WTC11 (cell line): ENCODE measurements at regions not wholly inside any gene's neighbourhood (a gene's known extent, or its start where the extent isn't known, plus 50 kb on each side); places are given as distances from the start of the nearest gene placed in this dataset.

Experiments
- ATAC-seq: fragments of 200-7000 bp; cut with Tn5 transposase; 2 replicates; pipeline ENCODE4 v1.10.0; 2021; ENCODE audit warnings: mild to moderate bottlenecking, moderate library complexity
- CTCF ChIA-PET: fragments of 300-600 bp; sonication (Branson Sonifier 250); formaldehyde crosslinking; loops from one replicate; lab custom pipeline; 2021; ENCODE audit warnings: antibody characterized with exemption; lab: Charles Lee
- POLR2A ChIA-PET: fragments of 350-600 bp; sonication (Branson Sonifier 250); formaldehyde crosslinking; loops from one replicate; lab custom pipeline; 2021; ENCODE audit warnings: antibody characterized with exemption; lab: Charles Lee
- DNase-seq: peaks from one replicate; pipeline ENCODE4 v3.0.0; 2021; ENCODE audit warnings: low spot score
- H3K27ac Mint-ChIP-seq: 2 replicates; pipeline ENCODE4 v1.8.0; 2021; ENCODE audit warnings: mixed read lengths
- H3K27me3 Mint-ChIP-seq: 2 replicates; pipeline ENCODE4 v1.8.0; 2021; ENCODE audit warnings: low read depth, mild to moderate bottlenecking, moderate library complexity, mixed read lengths
- H3K36me3 Mint-ChIP-seq: 2 replicates; pipeline ENCODE4 v1.8.0; 2021; ENCODE audit warnings: mixed read lengths
- H3K4me1 Mint-ChIP-seq: 2 replicates; pipeline ENCODE4 v1.8.0; 2022; ENCODE audit warnings: mixed read lengths
- H3K4me3 Mint-ChIP-seq: 2 replicates; pipeline ENCODE4 v1.8.0; 2021; ENCODE audit warnings: mild to moderate bottlenecking, moderate library complexity, mixed read lengths
- H3K9me3 Mint-ChIP-seq: 2 replicates; pipeline ENCODE4 v1.8.0; 2021; ENCODE audit warnings: mixed read lengths
- AR ChIP-seq: fragments of 250-450 bp; sonication (Bioruptor Pico); IDR thresholded peaks from 2 replicates; pipeline ENCODE4 v1.9.0; 2021; ENCODE audit warnings: mild to moderate bottlenecking
- E2F1 ChIP-seq: sonication (generic); formaldehyde crosslinking; IDR thresholded peaks from 2 replicates; pipeline ENCODE4 v1.8.0; 2022; ENCODE audit warnings: mild to moderate bottlenecking, missing genetic modification reagents
- IRF2 ChIP-seq: sonication (generic); formaldehyde crosslinking; IDR thresholded peaks from 2 replicates; pipeline ENCODE4 v1.8.0; 2022; ENCODE audit warnings: low read depth, missing genetic modification reagents, borderline replicate concordance
- PRRX2 ChIP-seq: fragments of 250-450 bp; sonication (Bioruptor Pico); IDR thresholded peaks from 2 replicates; pipeline ENCODE4 v1.8.0; 2021; ENCODE audit warnings: mild to moderate bottlenecking
- ZNF232 ChIP-seq: sonication (generic); formaldehyde crosslinking; IDR thresholded peaks from 2 replicates; pipeline ENCODE4 v1.8.0; 2022; ENCODE audit warnings: mild to moderate bottlenecking, missing genetic modification reagents
- ZNF425 ChIP-seq: fragments of 250-450 bp; sonication (Bioruptor Pico); conservative IDR thresholded peaks from 2 replicates; pipeline ENCODE4 v1.9.0; 2021; ENCODE audit warnings: mild to moderate bottlenecking
- ZNF671 ChIP-seq: fragments of 250-450 bp; sonication (Bioruptor Pico); IDR thresholded peaks from 2 replicates; pipeline ENCODE4 v1.8.0; 2021; ENCODE audit warnings: mild to moderate bottlenecking
- TF ChIP-seq, protein P1 (sequence below): sonication (generic); formaldehyde crosslinking; IDR thresholded peaks from 2 replicates; pipeline ENCODE4 v1.8.1; 2023; ENCODE audit warnings: mild to moderate bottlenecking, missing genetic modification reagents
- TF ChIP-seq, protein P2 (sequence below): sonication (generic); formaldehyde crosslinking; IDR thresholded peaks from 2 replicates; pipeline ENCODE4 v1.8.1; 2022; ENCODE audit warnings: mild to moderate bottlenecking, moderate library complexity, missing genetic modification reagents
- TF ChIP-seq, protein P3 (sequence below): sonication (generic); formaldehyde crosslinking; IDR thresholded peaks from 2 replicates; pipeline ENCODE4 v1.8.1; 2023; ENCODE audit warnings: mild to moderate bottlenecking, missing genetic modification reagents, moderate library complexity
- TF ChIP-seq, protein P4 (sequence below): sonication (generic); formaldehyde crosslinking; IDR thresholded peaks from 2 replicates; pipeline ENCODE4 v1.8.1; 2022; ENCODE audit warnings: missing genetic modification reagents, borderline replicate concordance

DNA sequence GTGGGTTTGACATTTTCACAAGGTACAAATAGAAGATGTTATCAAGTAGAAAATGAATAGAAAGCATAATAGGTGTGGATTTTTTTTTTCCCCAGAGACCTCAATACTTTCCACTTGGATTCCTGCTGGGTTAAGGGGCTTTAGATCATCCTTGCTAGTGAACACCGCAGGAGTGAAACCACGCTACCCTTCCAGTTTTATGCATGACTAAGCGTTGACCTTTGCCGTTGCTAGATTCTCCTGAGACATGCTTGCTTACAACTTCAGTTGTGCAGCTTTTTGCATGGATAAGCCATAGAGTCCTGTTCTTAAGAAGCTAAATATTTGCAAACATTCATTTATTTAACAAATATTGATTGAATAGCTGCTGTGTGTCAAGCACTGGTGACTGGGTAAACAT is 299.7 kb upstream of the LMCD1 start:
- TF ChIP-seq, protein P1, sequence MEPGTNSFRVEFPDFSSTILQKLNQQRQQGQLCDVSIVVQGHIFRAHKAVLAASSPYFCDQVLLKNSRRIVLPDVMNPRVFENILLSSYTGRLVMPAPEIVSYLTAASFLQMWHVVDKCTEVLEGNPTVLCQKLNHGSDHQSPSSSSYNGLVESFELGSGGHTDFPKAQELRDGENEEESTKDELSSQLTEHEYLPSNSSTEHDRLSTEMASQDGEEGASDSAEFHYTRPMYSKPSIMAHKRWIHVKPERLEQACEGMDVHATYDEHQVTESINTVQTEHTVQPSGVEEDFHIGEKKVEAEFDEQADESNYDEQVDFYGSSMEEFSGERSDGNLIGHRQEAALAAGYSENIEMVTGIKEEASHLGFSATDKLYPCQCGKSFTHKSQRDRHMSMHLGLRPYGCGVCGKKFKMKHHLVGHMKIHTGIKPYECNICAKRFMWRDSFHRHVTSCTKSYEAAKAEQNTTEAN (CRISPR knock-in tag): no peak
- TF ChIP-seq, protein P2, sequence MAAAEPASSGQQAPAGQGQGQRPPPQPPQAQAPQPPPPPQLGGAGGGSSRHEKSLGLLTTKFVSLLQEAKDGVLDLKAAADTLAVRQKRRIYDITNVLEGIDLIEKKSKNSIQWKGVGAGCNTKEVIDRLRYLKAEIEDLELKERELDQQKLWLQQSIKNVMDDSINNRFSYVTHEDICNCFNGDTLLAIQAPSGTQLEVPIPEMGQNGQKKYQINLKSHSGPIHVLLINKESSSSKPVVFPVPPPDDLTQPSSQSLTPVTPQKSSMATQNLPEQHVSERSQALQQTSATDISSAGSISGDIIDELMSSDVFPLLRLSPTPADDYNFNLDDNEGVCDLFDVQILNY (CRISPR knock-in tag): no peak
- TF ChIP-seq E2F1 (CRISPR knock-in tag) (no peak), ZNF671 (no peak)
- TF ChIP-seq, all 79 proteins: peak for 0
- no peak for DNase-seq
- no peaks in the 10 kb centered on the region for H3K36me3 Mint-ChIP-seq
- H3K27ac Mint-ChIP-seq: no peak overlapping the region
- ChIA-PET CTCF (no interaction called here), POLR2A (no interaction called here)
- no peaks in the 10 kb centered on the region for H3K27me3 Mint-ChIP-seq
- H3K4me1 Mint-ChIP-seq: peaks cover 13% of the 10 kb centered on the region
- no peak overlapping the region for H3K4me3 Mint-ChIP-seq
- no peak for ATAC-seq
- 0 out of 2 replicates have a peak, but pooled peaks cover 4% of the 10 kb centered on the region for H3K9me3 Mint-ChIP-seq

GRCh38 chr3:8204331-8204730 is 297.3 kb upstream of the LMCD1 start:
- Mint-ChIP-seq H3K4me1 (peaks cover 16% of the 10 kb centered on the region), H3K4me3 (no peak overlapping the region), H3K9me3 (peaks cover 15% of the 10 kb centered on the region), H3K27ac (no peak overlapping the region), H3K36me3 (no peaks in the 10 kb centered on the region), H3K27me3 (no peaks in the 10 kb centered on the region)
- TF ChIP-seq PRRX2 (CRISPR knock-in tag) (no peak), IRF2 (CRISPR knock-in tag) (no peak), ZNF232 (CRISPR knock-in tag) (no peak), ZNF425 (CRISPR knock-in tag) (no peak), AR (CRISPR knock-in tag) (no peak)
- TF ChIP-seq, protein P3, sequence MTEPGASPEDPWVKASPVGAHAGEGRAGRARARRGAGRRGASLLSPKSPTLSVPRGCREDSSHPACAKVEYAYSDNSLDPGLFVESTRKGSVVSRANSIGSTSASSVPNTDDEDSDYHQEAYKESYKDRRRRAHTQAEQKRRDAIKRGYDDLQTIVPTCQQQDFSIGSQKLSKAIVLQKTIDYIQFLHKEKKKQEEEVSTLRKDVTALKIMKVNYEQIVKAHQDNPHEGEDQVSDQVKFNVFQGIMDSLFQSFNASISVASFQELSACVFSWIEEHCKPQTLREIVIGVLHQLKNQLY (CRISPR knock-in tag): no peak
- TF ChIP-seq, protein P4, sequence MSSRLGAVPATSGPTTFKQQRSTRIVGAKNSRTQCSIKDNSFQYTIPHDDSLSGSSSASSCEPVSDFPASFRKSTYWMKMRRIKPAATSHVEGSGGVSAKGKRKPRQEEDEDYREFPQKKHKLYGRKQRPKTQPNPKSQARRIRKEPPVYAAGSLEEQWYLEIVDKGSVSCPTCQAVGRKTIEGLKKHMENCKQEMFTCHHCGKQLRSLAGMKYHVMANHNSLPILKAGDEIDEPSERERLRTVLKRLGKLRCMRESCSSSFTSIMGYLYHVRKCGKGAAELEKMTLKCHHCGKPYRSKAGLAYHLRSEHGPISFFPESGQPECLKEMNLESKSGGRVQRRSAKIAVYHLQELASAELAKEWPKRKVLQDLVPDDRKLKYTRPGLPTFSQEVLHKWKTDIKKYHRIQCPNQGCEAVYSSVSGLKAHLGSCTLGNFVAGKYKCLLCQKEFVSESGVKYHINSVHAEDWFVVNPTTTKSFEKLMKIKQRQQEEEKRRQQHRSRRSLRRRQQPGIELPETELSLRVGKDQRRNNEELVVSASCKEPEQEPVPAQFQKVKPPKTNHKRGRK (CRISPR knock-in tag): no peak
- ATAC-seq: no peak
- no peak for DNase-seq
- ChIA-PET POLR2A (no interaction called here), CTCF (interaction anchor here (0.6 kb wide), 1 partner anchor 848 kb away, joined by 3 read pairs; no protein-coding TSS in a partner anchor)
